SK-N-SH (cell line): ENCODE measurements at regions not wholly inside any gene's neighbourhood (a gene's known extent, or its start where the extent isn't known, plus 50 kb on each side); places are given as distances from the start of the nearest gene placed in this dataset.

Experiments used
- CTCF ChIA-PET: fragments of 300-600, 350-600 bp; formaldehyde crosslinking; extraction: SDS; loops from one replicate; lab custom pipeline; 2021; lab: Yijun Ruan, JAX
- POLR2A ChIA-PET: fragments of 350-600 bp; sonication (Branson Sonifier 250); formaldehyde crosslinking; extraction: SDS; loops from one replicate; lab custom pipeline; 2020; ENCODE audit warnings: antibody characterized with exemption, inconsistent platforms; lab: Yijun Ruan, JAX
- DNase-seq: peaks from one replicate; pipeline ENCODE4 v3.0.0; 2012
- H2AFZ ChIP-seq: fragments of 200-600 bp; sonication (generic); 2 replicates; pipeline ENCODE4 v1.8.1; 2016; ENCODE audit warnings: antibody characterized with exemption, mild to moderate bottlenecking, low read depth
- H3F3A ChIP-seq: fragments of 200-600 bp; sonication (generic); replicated peaks from 2 replicates; pipeline ENCODE3; 2016; ENCODE audit warnings: antibody characterized with exemption, mild to moderate bottlenecking; ENCODE audit not compliant: insufficient read depth
- H3K27ac ChIP-seq, 2 experiments: fragments of 200-500 bp in 1 of 2; fragments of 200-600 bp in 1 of 2; sonication (Bioruptor generic) in 1 of 2; sonication (generic), shearing (Covaris generic) in 1 of 2; 2 replicates each; pipeline versions ENCODE4 v1.5.1 to v1.6.1; 2014 to 2016; ENCODE audit warnings: low read depth in 2 of 2, inconsistent platforms in 1 of 2, low read length in 1 of 2, mild to moderate bottlenecking in 1 of 2, mixed read lengths in 1 of 2
- H3K27me3 ChIP-seq: fragments of 200-600 bp; sonication (generic), shearing (Covaris generic); 2 replicates; pipeline ENCODE4 v1.6.1; 2016; ENCODE audit warnings: mixed run types; ENCODE audit not compliant: insufficient read depth
- H3K36me3 ChIP-seq, 2 experiments: fragments of 200-500 bp in 1 of 2; fragments of 200-600 bp in 1 of 2; sonication (Bioruptor generic) in 1 of 2; sonication (generic) in 1 of 2; replicated peaks in 1 of 2; 2 replicates each; pipeline versions ENCODE3 to v1.5.1; 2014 to 2016; ENCODE audit warnings: low read length in 1 of 2, mild to moderate bottlenecking in 1 of 2; ENCODE audit not compliant: insufficient read depth in 2 of 2, control insufficient read depth in 1 of 2
- H3K4me1 ChIP-seq, 2 experiments: fragments of 200-500 bp in 1 of 2; fragments of 200-600 bp in 1 of 2; sonication (Bioruptor generic) in 1 of 2; sonication (generic), shearing (Covaris generic) in 1 of 2; 2 replicates each; pipeline versions ENCODE4 v1.5.1 to v1.6.1; 2014 to 2016; ENCODE audit warnings: low read depth in 1 of 2, low read length in 1 of 2, mixed run types in 1 of 2; ENCODE audit not compliant: insufficient read depth in 2 of 2, control insufficient read depth in 1 of 2
- H3K4me2 ChIP-seq: fragments of 200-600 bp; sonication (generic), shearing (Covaris generic); 2 replicates; pipeline ENCODE4 v1.6.1; 2017; ENCODE audit warnings: mixed run types
- H3K4me3 ChIP-seq, 2 experiments: fragments of 200-500 bp in 1 of 2; fragments of 200-600 bp in 1 of 2; sonication (Bioruptor generic) in 1 of 2; sonication (generic), shearing (Covaris generic) in 1 of 2; 2 replicates each; pipeline versions ENCODE4 v1.5.1 to v1.8.1; 2014 to 2016; ENCODE audit warnings: low read depth in 2 of 2, inconsistent platforms in 1 of 2, low read length in 1 of 2, mild to moderate bottlenecking in 1 of 2, mixed read lengths in 1 of 2, moderate library complexity in 1 of 2
- H3K79me2 ChIP-seq: fragments of 200-600 bp; sonication (generic); 2 replicates; pipeline ENCODE4 v1.8.1; 2017; ENCODE audit warnings: mild to moderate bottlenecking; ENCODE audit not compliant: insufficient read depth
- H3K9ac ChIP-seq: fragments of 200-600 bp; sonication (generic); 2 replicates; pipeline ENCODE4 v1.6.1; 2017; ENCODE audit warnings: mixed run types
- H3K9me2 ChIP-seq: fragments of 200-600 bp; sonication (generic); 2 replicates; pipeline ENCODE4 v1.6.1; 2017; ENCODE audit warnings: mixed run types
- H3K9me3 ChIP-seq: fragments of 200-600 bp; sonication (generic); 2 replicates; pipeline ENCODE4 v1.6.1; 2017; ENCODE audit warnings: mixed run types, mild to moderate bottlenecking, moderate library complexity
- H4K20me1 ChIP-seq: fragments of 200-600 bp; sonication (generic); 2 replicates; pipeline ENCODE4 v1.6.1; 2017; ENCODE audit warnings: mild to moderate bottlenecking, mixed run types; ENCODE audit not compliant: insufficient read depth
- FOSL2 ChIP-seq: IDR thresholded peaks from 2 replicates; pipeline ENCODE4 v1.4.0; 2012; ENCODE audit warnings: low read depth, mild to moderate bottlenecking, moderate library complexity, borderline replicate concordance
- MEF2A ChIP-seq: IDR thresholded peaks from 2 replicates; pipeline ENCODE4 v1.4.0; 2012; ENCODE audit warnings: low read depth, borderline replicate concordance
- POLR2AphosphoS5 ChIP-seq: IDR thresholded peaks from 2 replicates; pipeline ENCODE4 v1.6.1; 2012; ENCODE audit warnings: low read depth, low read length
- RAD21 ChIP-seq: IDR thresholded peaks from 2 replicates; pipeline ENCODE4 v1.6.1; 2012; ENCODE audit warnings: mild to moderate bottlenecking, low read length
- RXRA ChIP-seq: IDR thresholded peaks from 2 replicates; pipeline ENCODE4 v1.4.0; 2012; ENCODE audit warnings: low read depth, mild to moderate bottlenecking, borderline replicate concordance
- SMC3 ChIP-seq: IDR thresholded peaks from 2 replicates; pipeline ENCODE4 v1.6.1; 2012; ENCODE audit warnings: low read depth, low read length, improper control_type of control experiment
- TEAD4 ChIP-seq: IDR thresholded peaks from 2 replicates; pipeline ENCODE4 v1.4.0; 2012; ENCODE audit warnings: mild to moderate bottlenecking, borderline replicate concordance; ENCODE audit not compliant: insufficient read depth
- YY1 ChIP-seq: IDR thresholded peaks from 2 replicates; pipeline ENCODE4 v1.4.0; 2012; ENCODE audit warnings: low read depth, mild to moderate bottlenecking
- WGBS: methylation state at CpG from one replicate; pipeline ENCODE4 v1.1.6; 2017; ENCODE audit warnings: low lambda C conversion rate; 5-methylcytosine and 5-hydroxymethylcytosine counted together
- TF ChIP-seq, protein P1 (sequence below): fragments of 200-600 bp; sonication (generic); IDR thresholded peaks from 2 replicates; pipeline ENCODE4 v1.6.1; 2017; ENCODE audit warnings: antibody characterized with exemption, mild to moderate bottlenecking, moderate library complexity
- TF ChIP-seq, protein P2 (sequence below): IDR thresholded peaks from 2 replicates; pipeline ENCODE4 v1.6.1; 2012; ENCODE audit warnings: mild to moderate bottlenecking, low read depth, low read length, moderate library complexity
- TF ChIP-seq, protein P3 (sequence below): IDR thresholded peaks from 2 replicates; pipeline ENCODE4 v1.4.0; 2012; ENCODE audit warnings: low read depth, borderline replicate concordance

DNA sequence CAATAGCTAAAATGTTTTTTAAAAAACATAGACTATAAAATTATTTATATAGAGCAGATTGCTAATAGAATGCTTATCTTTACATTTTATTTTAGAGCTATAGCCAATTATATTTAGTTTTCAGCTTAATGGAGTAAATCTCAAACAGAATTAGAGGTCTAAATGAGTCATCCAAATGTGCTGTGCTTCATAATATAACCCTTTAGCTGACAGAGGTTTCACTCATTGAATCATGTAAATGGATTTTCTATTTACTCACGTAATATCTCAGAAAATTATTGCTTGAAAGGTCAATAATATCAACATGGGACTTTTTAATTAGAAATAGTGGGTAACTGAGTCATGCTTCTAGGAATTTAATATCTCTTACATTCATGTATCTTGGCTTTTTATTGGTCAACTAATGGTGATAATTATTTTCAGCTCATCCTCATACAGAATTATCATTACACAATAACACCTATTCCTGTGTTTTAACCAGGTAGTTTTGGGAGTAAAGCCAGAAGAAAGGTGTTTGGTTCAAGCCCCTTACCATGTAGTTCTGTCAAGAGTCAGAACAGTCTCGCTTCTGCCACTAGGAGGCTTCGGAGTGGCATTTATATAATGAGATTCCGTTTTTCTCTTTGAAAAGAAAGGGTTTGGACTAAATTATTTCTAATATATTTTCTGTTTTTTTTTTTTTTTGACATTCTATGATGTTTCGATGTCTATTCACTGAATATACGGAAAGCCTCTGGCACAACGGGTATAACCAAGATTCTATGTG is 217.6 kb downstream of the CDH7 start:
- no peaks in the 10 kb centered on the region for H3K27me3 ChIP-seq
- CTCF ChIA-PET: interaction anchor here (0.8 to 1.9 kb wide), 7 partner anchors 24 to 902 kb away, joined by 3 to 5 read pairs (median 4); no protein-coding TSS in a partner anchor
- H3K4me1 ChIP-seq: no peaks in the 10 kb centered on the region
- no peak overlapping the region for H2AFZ ChIP-seq
- H3K4me3 ChIP-seq: peak overlapping the region in 1 of 2 experiments; percentile 35; a peak in 1 of 4 replicates
- H3K9ac ChIP-seq: no peak overlapping the region
- TF ChIP-seq RAD21 (peak; percentile 33), TEAD4 (no peak)
- TF ChIP-seq, protein P1, sequence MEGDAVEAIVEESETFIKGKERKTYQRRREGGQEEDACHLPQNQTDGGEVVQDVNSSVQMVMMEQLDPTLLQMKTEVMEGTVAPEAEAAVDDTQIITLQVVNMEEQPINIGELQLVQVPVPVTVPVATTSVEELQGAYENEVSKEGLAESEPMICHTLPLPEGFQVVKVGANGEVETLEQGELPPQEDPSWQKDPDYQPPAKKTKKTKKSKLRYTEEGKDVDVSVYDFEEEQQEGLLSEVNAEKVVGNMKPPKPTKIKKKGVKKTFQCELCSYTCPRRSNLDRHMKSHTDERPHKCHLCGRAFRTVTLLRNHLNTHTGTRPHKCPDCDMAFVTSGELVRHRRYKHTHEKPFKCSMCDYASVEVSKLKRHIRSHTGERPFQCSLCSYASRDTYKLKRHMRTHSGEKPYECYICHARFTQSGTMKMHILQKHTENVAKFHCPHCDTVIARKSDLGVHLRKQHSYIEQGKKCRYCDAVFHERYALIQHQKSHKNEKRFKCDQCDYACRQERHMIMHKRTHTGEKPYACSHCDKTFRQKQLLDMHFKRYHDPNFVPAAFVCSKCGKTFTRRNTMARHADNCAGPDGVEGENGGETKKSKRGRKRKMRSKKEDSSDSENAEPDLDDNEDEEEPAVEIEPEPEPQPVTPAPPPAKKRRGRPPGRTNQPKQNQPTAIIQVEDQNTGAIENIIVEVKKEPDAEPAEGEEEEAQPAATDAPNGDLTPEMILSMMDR: peak; percentile 52
- TF ChIP-seq, all 33 proteins: peak for 2
- Histone ChIP-seq H3K9me2 (no peaks in the 10 kb centered on the region), H4K20me1 (no peaks in the 10 kb centered on the region), H3F3A (no peaks in the 10 kb centered on the region), H3K79me2 (no peaks in the 10 kb centered on the region), H3K27ac (no peak overlapping the region), H3K4me2 (no peak overlapping the region), H3K36me3 (no peaks in the 10 kb centered on the region), H3K9me3 (no peaks in the 10 kb centered on the region)
- 50% methylated on average over 7 of the region's 7 CpGs for WGBS
- DNase-seq: no peak
- POLR2A ChIA-PET: no interaction called here

DNA sequence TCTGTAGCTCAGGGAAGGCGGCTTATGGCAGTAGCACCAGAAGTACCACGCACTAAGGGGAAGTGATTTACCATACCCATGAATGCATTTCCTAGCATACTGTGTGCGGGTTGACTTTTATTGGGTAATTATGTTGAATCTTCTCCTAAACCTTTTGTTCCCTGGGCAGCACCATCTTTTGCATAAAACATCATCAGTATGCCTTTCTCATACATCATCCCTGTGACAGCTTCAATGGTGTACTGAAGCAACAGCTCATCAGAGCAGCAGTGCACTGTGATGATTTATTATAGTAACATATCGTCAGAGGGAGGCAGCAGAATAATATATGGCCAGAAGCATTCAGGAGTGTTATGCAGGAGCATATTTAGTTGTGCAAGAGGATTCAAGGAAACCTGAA is 204.9 kb downstream of the CDH7 start:
- H3K79me2 ChIP-seq: no peaks in the 10 kb centered on the region
- no peaks in the 10 kb centered on the region for H3K4me1 ChIP-seq
- H3K9me2 ChIP-seq: no peaks in the 10 kb centered on the region
- H2AFZ ChIP-seq: no peak overlapping the region
- no peak overlapping the region for H3K9ac ChIP-seq
- no peaks in the 10 kb centered on the region for H3F3A ChIP-seq
- no peak overlapping the region for H3K4me3 ChIP-seq
- POLR2A ChIA-PET: no interaction called here
- CTCF ChIA-PET: no interaction called here
- TF ChIP-seq YY1: no peak
- TF ChIP-seq RAD21: no peak
- TF ChIP-seq SMC3: no peak
- TF ChIP-seq, protein P2, sequence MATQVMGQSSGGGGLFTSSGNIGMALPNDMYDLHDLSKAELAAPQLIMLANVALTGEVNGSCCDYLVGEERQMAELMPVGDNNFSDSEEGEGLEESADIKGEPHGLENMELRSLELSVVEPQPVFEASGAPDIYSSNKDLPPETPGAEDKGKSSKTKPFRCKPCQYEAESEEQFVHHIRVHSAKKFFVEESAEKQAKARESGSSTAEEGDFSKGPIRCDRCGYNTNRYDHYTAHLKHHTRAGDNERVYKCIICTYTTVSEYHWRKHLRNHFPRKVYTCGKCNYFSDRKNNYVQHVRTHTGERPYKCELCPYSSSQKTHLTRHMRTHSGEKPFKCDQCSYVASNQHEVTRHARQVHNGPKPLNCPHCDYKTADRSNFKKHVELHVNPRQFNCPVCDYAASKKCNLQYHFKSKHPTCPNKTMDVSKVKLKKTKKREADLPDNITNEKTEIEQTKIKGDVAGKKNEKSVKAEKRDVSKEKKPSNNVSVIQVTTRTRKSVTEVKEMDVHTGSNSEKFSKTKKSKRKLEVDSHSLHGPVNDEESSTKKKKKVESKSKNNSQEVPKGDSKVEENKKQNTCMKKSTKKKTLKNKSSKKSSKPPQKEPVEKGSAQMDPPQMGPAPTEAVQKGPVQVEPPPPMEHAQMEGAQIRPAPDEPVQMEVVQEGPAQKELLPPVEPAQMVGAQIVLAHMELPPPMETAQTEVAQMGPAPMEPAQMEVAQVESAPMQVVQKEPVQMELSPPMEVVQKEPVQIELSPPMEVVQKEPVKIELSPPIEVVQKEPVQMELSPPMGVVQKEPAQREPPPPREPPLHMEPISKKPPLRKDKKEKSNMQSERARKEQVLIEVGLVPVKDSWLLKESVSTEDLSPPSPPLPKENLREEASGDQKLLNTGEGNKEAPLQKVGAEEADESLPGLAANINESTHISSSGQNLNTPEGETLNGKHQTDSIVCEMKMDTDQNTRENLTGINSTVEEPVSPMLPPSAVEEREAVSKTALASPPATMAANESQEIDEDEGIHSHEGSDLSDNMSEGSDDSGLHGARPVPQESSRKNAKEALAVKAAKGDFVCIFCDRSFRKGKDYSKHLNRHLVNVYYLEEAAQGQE: no peak
- TF ChIP-seq, protein P3, sequence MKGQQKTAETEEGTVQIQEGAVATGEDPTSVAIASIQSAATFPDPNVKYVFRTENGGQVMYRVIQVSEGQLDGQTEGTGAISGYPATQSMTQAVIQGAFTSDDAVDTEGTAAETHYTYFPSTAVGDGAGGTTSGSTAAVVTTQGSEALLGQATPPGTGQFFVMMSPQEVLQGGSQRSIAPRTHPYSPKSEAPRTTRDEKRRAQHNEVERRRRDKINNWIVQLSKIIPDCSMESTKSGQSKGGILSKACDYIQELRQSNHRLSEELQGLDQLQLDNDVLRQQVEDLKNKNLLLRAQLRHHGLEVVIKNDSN: no peak
- TF ChIP-seq FOSL2: no peak
- TF ChIP-seq MEF2A: no peak
- TF ChIP-seq POLR2AphosphoS5: no peak
- TF ChIP-seq RXRA: no peak
- H3K9me3 ChIP-seq: no peaks in the 10 kb centered on the region
- no peak overlapping the region for H3K27ac ChIP-seq
- no peak for DNase-seq
- H3K27me3 ChIP-seq: no peaks in the 10 kb centered on the region
- WGBS: 35% methylated on average over 4 of the region's 4 CpGs
- H4K20me1 ChIP-seq: no peaks in the 10 kb centered on the region
- H3K4me2 ChIP-seq: no peak overlapping the region
- no peaks in the 10 kb centered on the region for H3K36me3 ChIP-seq
